C4-2B (cell line): ENCODE measurements at regions not wholly inside any gene's neighbourhood (a gene's known extent, or its start where the extent isn't known, plus 50 kb on each side); places are given as distances from the start of the nearest gene placed in this dataset.

ENCODE experiments used
- H3K27ac ChIP-seq: fragments of 450-650 bp; 2 replicates; pipeline ENCODE4 v1.5.1; 2017
- CTCF ChIP-seq: fragments of 450-650 bp; conservative IDR thresholded peaks from 2 replicates; pipeline ENCODE4 v1.5.1; 2017; ENCODE audit warnings: mild to moderate bottlenecking
- ZFX ChIP-seq: fragments of 450-650 bp; IDR thresholded peaks from 2 replicates; pipeline ENCODE4 v1.6.1; 2017

- H3K27ac ChIP-seq: no peak overlapping the region
- TF ChIP-seq ZFX (no peak), CTCF (no peak)
These were observed 358.3 kb downstream of the METTL15 start for GRCh38 chr11:28466506-28466905.

GRCh38 chr11:28464252-28464867, 356.2 kb downstream of the METTL15 start:
- H3K27ac ChIP-seq: no peak overlapping the region
- TF ChIP-seq CTCF (no peak), ZFX (no peak)

GRCh38 chr11:28463826-28464225, 355.6 kb downstream of the METTL15 start:
- TF ChIP-seq CTCF: no peak
- TF ChIP-seq ZFX: no peak
- H3K27ac ChIP-seq: no peak overlapping the region

GRCh38 chr11:28461846-28462245, 353.7 kb downstream of the METTL15 start:
- TF ChIP-seq ZFX: no peak
- no peak for TF ChIP-seq CTCF
- no peak overlapping the region for H3K27ac ChIP-seq

- no peak overlapping the region for H3K27ac ChIP-seq
- TF ChIP-seq ZFX (no peak), CTCF (no peak)
These were observed 353.1 kb downstream of the METTL15 start for GRCh38 chr11:28461338-28461737.

GRCh38 chr11:28460348-28460747, 352.2 kb downstream of the METTL15 start:
- TF ChIP-seq ZFX: no peak
- no peak for TF ChIP-seq CTCF
- H3K27ac ChIP-seq: no peak overlapping the region

- no peak overlapping the region for H3K27ac ChIP-seq
- TF ChIP-seq CTCF (no peak), ZFX (no peak)
These were observed 351.7 kb downstream of the METTL15 start for GRCh38 chr11:28459912-28460311.
